ENCODE measurements at regions not wholly inside any gene's neighbourhood (a gene's known extent, or its start where the extent isn't known, plus 50 kb on each side); places are given as distances from the start of the nearest gene placed in this dataset.

GRCh38 chr1:19024532-19024931 is 68.1 kb upstream of the IFFO2 start:
- TF ChIP-seq, protein P1, sequence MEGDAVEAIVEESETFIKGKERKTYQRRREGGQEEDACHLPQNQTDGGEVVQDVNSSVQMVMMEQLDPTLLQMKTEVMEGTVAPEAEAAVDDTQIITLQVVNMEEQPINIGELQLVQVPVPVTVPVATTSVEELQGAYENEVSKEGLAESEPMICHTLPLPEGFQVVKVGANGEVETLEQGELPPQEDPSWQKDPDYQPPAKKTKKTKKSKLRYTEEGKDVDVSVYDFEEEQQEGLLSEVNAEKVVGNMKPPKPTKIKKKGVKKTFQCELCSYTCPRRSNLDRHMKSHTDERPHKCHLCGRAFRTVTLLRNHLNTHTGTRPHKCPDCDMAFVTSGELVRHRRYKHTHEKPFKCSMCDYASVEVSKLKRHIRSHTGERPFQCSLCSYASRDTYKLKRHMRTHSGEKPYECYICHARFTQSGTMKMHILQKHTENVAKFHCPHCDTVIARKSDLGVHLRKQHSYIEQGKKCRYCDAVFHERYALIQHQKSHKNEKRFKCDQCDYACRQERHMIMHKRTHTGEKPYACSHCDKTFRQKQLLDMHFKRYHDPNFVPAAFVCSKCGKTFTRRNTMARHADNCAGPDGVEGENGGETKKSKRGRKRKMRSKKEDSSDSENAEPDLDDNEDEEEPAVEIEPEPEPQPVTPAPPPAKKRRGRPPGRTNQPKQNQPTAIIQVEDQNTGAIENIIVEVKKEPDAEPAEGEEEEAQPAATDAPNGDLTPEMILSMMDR (IDR thresholded peaks at IDR 0.05; ENCODE audit: low read depth, low read length, missing input control), result no peak
- TF ChIP-seq YY1 (IDR thresholded peaks at IDR 0.05) (no peak), JUND (IDR thresholded peaks at IDR 0.05) (no peak)
- TF ChIP-seq, protein P2, sequence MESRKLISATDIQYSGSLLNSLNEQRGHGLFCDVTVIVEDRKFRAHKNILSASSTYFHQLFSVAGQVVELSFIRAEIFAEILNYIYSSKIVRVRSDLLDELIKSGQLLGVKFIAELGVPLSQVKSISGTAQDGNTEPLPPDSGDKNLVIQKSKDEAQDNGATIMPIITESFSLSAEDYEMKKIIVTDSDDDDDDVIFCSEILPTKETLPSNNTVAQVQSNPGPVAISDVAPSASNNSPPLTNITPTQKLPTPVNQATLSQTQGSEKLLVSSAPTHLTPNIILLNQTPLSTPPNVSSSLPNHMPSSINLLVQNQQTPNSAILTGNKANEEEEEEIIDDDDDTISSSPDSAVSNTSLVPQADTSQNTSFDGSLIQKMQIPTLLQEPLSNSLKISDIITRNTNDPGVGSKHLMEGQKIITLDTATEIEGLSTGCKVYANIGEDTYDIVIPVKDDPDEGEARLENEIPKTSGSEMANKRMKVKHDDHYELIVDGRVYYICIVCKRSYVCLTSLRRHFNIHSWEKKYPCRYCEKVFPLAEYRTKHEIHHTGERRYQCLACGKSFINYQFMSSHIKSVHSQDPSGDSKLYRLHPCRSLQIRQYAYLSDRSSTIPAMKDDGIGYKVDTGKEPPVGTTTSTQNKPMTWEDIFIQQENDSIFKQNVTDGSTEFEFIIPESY (IDR thresholded peaks at IDR 0.05), result no peak
